Hepatocyte (in vitro differentiated cells): ENCODE measurements at regions not wholly inside any gene's neighbourhood (a gene's known extent, or its start where the extent isn't known, plus 50 kb on each side); places are given as distances from the start of the nearest gene placed in this dataset.

ENCODE experiments used
- EZH2 ChIP-seq: fragments of 200-600 bp; sonication (generic); IDR thresholded peaks from 2 replicates; pipeline ENCODE4 v1.6.1; 2016; ENCODE audit warnings: antibody characterized with exemption, mild to moderate bottlenecking, borderline replicate concordance
- EZH2phosphoT487 ChIP-seq: fragments of 200-600 bp; sonication (generic); IDR thresholded peaks from one replicate; pipeline ENCODE4 v1.6.1; 2018; ENCODE audit warnings: antibody characterized with exemption, mild to moderate bottlenecking, low read depth, moderate library complexity; ENCODE audit not compliant: unreplicated experiment, severe bottlenecking
- TF ChIP-seq, protein P1 (sequence below): fragments of 200-600 bp; sonication (generic); IDR thresholded peaks from 2 replicates; pipeline ENCODE4 v1.5.1; 2016; ENCODE audit warnings: antibody characterized with exemption, mild to moderate bottlenecking; ENCODE audit not compliant: poor library complexity

DNA sequence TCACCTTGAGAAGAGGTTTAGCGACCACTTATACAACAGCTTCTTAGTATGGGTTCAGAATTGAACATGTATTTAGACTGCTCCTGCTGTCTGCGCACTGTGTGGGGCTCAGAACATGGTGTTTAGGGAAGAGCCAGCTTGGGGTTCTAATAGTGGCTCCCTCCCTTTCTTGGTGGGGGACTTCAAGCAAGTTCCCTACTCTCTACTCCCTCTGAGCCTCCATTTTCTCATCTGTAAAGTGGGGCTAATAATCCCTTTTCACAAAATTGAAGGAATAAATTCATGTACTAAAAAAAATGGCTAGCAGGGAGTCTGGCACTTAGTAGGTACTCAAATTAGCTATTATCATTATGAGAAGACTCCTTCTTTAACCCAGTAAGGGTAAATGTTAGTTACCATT, 97.5 kb upstream of the SPATA12 start:
- TF ChIP-seq EZH2phosphoT487 = no peak
- TF ChIP-seq, protein P1, sequence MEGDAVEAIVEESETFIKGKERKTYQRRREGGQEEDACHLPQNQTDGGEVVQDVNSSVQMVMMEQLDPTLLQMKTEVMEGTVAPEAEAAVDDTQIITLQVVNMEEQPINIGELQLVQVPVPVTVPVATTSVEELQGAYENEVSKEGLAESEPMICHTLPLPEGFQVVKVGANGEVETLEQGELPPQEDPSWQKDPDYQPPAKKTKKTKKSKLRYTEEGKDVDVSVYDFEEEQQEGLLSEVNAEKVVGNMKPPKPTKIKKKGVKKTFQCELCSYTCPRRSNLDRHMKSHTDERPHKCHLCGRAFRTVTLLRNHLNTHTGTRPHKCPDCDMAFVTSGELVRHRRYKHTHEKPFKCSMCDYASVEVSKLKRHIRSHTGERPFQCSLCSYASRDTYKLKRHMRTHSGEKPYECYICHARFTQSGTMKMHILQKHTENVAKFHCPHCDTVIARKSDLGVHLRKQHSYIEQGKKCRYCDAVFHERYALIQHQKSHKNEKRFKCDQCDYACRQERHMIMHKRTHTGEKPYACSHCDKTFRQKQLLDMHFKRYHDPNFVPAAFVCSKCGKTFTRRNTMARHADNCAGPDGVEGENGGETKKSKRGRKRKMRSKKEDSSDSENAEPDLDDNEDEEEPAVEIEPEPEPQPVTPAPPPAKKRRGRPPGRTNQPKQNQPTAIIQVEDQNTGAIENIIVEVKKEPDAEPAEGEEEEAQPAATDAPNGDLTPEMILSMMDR = no peak
- TF ChIP-seq EZH2 = no peak
